Psoas muscle (tissue), 7 donors: ENCODE measurements at regions not wholly inside any gene's neighbourhood (a gene's known extent, or its start where the extent isn't known, plus 50 kb on each side); places are given as distances from the start of the nearest gene placed in this dataset.

Experiments used
- ATAC-seq, 4 donors: fragments of 200-7000 bp; cut with Tn5 transposase; one replicate each; pipeline ENCODE4 v1.9.1; 2020; ENCODE audit warnings: moderate library complexity in 3 of 4, mild to moderate bottlenecking in 2 of 4
- DNase-seq, 2 donors: peaks; one replicate each; pipeline ENCODE4 v3.0.0-alpha.2; 2020
- H3K27ac ChIP-seq: fragments of 200-600 bp; one replicate; pipeline ENCODE4 v1.8.0; 2022
- H3K27me3 ChIP-seq, 3 donors: fragments of 200-600 bp in 1 of 3; one replicate each; pipeline versions ENCODE4 v1.6.1 to v1.8.0; 2013 to 2022; ENCODE audit warnings: low read length in 2 of 3, mild to moderate bottlenecking in 2 of 3, moderate library complexity in 1 of 3; ENCODE audit not compliant: insufficient read depth in 3 of 3
- H3K36me3 ChIP-seq, 2 donors: fragments of 200-600 bp in 1 of 2; one replicate each; pipeline versions ENCODE4 v1.6.1 to v1.8.0; 2013 to 2022; ENCODE audit warnings: low read depth in 1 of 2, mild to moderate bottlenecking in 1 of 2, moderate library complexity in 1 of 2; ENCODE audit not compliant: insufficient read depth in 1 of 2
- H3K4me1 ChIP-seq: fragments of 200-600 bp; one replicate; pipeline ENCODE4 v1.8.0; 2022
- H3K4me3 ChIP-seq: fragments of 200-600 bp; one replicate; pipeline ENCODE4 v1.8.0; 2022; ENCODE audit warnings: mild to moderate bottlenecking
- H3K9me3 ChIP-seq: fragments of 200-600 bp; one replicate; pipeline ENCODE4 v1.8.0; 2022
- CTCF ChIP-seq: fragments of 200-600 bp; IDR thresholded peaks from one replicate; pipeline ENCODE4 v1.8.0; 2022; ENCODE audit warnings: antibody characterized with exemption
- WGBS, 3 donors: extraction: QIAGEN DNeasy Blood & Tissue Kit; methylation state at CpG; one replicate each; pipeline versions ENCODE4 v1.1.6 to v1.1.7; 2013; 5-methylcytosine and 5-hydroxymethylcytosine counted together
- intact Hi-C, 2 donors: fragments of 100-400 bp; cut with DNase I; formaldehyde crosslinking; loops; one replicate each; pipeline versions ENCODE4 v1.11.0 to v1.14.2; 2022
- donor health status: healthy with polysubstance abuse.
- donor health status: DM: no; HTN: no; CAD: no; lungs with moderate emphysema.
- donor health status: Bipolar disorder and iron deficiency.
- donor health status: healthy.
- donor health status: DM: yes; HTN: yes; CAD: no.
- donor health status: DM: no; HTN: no; CAD: no.
- donor health status: DM: yes; HTN: yes; CAD: no.

DNA sequence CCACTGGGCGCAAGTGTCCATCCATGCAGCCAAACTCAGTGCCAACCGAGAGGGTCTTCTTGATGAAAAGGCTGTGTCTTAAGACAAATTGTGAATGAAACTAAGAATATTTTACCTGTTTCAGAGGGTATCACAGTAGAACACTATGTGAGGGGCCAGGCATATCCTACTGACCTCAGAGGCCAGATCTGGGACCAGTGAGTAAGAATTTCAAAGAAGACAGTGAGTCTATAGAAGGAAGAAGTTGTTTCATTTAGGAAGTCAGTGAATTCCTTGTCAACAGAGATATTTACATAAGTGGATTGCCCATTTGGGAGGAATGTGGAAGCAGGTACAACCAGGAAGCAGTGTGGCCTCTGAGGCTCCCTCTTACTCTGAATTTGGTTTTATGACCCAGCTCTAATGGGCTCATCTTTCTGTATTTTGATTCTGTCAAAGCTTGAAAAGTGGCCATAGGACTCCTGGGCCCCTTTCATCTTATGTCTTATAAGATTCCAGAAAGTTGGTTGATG is 137.4 kb downstream of the ZNF664 start:
- TF ChIP-seq CTCF: no peak
- intact Hi-C loops: no loop called here
- WGBS, 3 donors: 92 to 100% (median 98%) methylated on average over 2 of the region's 2 CpGs
- H3K9me3 ChIP-seq: no peaks in the 10 kb centered on the region
- ATAC-seq: no peak
- no peak for DNase-seq
- no peaks in the 10 kb centered on the region for H3K36me3 ChIP-seq
- H3K27me3 ChIP-seq: no peaks in the 10 kb centered on the region
- H3K4me3 ChIP-seq: no peak overlapping the region
- H3K4me1 ChIP-seq: no peaks in the 10 kb centered on the region
- H3K27ac ChIP-seq: no peak overlapping the region

GRCh38 chr12:124111006-124111405 is 138.0 kb downstream of the ZNF664 start:
- Histone ChIP-seq H3K27me3 (no peaks in the 10 kb centered on the region), H3K27ac (no peak overlapping the region), H3K9me3 (no peaks in the 10 kb centered on the region), H3K4me3 (no peak overlapping the region), H3K36me3 (no peaks in the 10 kb centered on the region), H3K4me1 (no peaks in the 10 kb centered on the region)
- no peak for DNase-seq
- no peak for ATAC-seq
- no peak for TF ChIP-seq CTCF
- 29 to 45% (median 33%) methylated on average over 5 of the region's 5 CpGs for WGBS, 3 donors
- intact Hi-C loops: no loop called here

GRCh38 chr12:124114316-124114715 is 141.3 kb downstream of the ZNF664 start:
- ATAC-seq (no peak), DNase-seq (no peak)
- intact Hi-C loops: no loop called here
- Histone ChIP-seq H3K36me3 (no peaks in the 10 kb centered on the region), H3K27me3 (no peaks in the 10 kb centered on the region), H3K27ac (no peak overlapping the region), H3K9me3 (no peaks in the 10 kb centered on the region), H3K4me1 (no peaks in the 10 kb centered on the region), H3K4me3 (no peak overlapping the region)
- TF ChIP-seq CTCF: no peak
- 86 to 92% (median 92%) methylated on average over 2 of the region's 2 CpGs for WGBS, 3 donors

DNA sequence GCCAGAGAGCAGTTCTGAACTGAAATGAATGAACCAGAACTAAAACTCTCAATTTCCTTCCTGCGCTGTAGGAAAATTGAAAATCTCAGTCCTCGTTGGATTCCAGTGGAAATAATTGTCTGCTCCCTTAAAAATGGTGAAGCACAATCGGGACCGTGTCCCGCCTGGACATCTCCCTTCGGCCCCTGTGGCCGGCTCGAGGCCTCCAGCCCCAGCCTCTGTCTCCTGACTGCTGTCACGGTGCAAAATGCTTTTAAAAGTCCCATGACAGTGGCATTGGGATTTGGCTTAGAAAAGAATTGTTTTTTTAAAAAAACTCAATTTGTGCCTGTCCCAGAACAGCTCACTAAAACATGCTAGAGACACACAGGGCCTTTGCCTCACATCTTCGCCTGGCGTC is 142.5 kb downstream of the ZNF664 start:
- Histone ChIP-seq H3K4me3 (no peak overlapping the region), H3K27me3 (no peaks in the 10 kb centered on the region), H3K9me3 (no peaks in the 10 kb centered on the region), H3K36me3 (no peaks in the 10 kb centered on the region), H3K4me1 (no peaks in the 10 kb centered on the region), H3K27ac (no peak overlapping the region)
- no peak for DNase-seq
- WGBS, 3 donors: 61 to 73% (median 66%) methylated on average over 11 of the region's 11 CpGs
- intact Hi-C loops: no loop called here
- no peak for TF ChIP-seq CTCF
- ATAC-seq: no peak

DNA sequence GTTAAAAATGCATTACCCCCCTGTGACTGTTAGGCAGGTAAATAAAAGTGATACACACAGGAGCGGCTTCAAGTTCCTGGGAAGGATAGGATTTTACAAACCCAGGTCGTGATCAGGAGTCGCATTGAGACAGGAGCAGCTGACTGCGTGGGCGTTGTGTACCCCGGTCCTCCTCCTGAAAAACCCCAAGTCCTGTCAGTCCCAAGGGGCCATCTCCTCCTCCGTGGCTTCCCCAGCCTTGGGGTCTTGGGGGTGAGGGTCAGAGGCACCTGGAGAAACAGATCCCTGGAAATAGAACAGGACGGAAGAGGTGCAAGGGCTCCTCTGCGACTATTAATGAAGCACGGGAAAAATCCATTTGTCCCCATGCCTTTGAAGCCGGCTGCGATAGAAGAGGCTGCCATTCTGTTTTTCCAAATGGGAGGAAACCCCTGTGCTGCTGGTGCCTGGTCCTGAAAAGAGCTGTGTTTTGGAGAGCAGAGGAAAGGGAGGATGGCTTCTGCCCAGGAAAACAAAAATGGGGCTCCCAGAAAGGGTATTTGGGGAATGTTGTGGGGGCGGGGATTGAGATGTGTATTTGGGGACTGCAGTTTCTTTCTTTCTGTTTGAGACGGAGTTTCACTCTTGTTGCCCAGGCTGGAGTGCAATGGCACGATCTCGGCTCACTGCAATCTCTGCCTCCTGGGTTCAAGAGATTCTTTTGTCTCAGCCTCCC is 143.1 kb downstream of the ZNF664 start:
- no peak for TF ChIP-seq CTCF
- no peaks in the 10 kb centered on the region for H3K9me3 ChIP-seq
- intact Hi-C loops: no loop called here
- DNase-seq (no peak), ATAC-seq (no peak)
- no peaks in the 10 kb centered on the region for H3K4me1 ChIP-seq
- 80 to 87% (median 82%) methylated on average over 16 of the region's 16 CpGs for WGBS, 3 donors
- no peaks in the 10 kb centered on the region for H3K27me3 ChIP-seq
- H3K36me3 ChIP-seq: no peaks in the 10 kb centered on the region
- H3K4me3 ChIP-seq: no peak overlapping the region
- no peak overlapping the region for H3K27ac ChIP-seq
